Epithelial cell of esophagus (primary cell): ENCODE measurements at regions not wholly inside any gene's neighbourhood (a gene's known extent, or its start where the extent isn't known, plus 50 kb on each side); places are given as distances from the start of the nearest gene placed in this dataset.
"Not testable (repeated sequence)": the region's sequence is repeated elsewhere in the genome, so short reads cannot be mapped to it uniquely, and the experiment has no call there.

Source experiments
- DNase-seq: peaks from one replicate; pipeline ENCODE4 v3.0.0; 2010; ENCODE audit warnings: low read depth
- H3K4me3 ChIP-seq: 2 replicates; pipeline ENCODE4 v1.5.1; 2011; ENCODE audit warnings: mild to moderate bottlenecking, low read length, control low read depth
- TF ChIP-seq, protein P1 (sequence below): IDR thresholded peaks from 2 replicates; pipeline ENCODE4 v1.5.1; 2011; ENCODE audit warnings: low read depth, mild to moderate bottlenecking, low read length, control low read depth, inconsistent platforms; ENCODE audit not compliant: insufficient read depth; ENCODE audit errors: missing control alignments

DNA sequence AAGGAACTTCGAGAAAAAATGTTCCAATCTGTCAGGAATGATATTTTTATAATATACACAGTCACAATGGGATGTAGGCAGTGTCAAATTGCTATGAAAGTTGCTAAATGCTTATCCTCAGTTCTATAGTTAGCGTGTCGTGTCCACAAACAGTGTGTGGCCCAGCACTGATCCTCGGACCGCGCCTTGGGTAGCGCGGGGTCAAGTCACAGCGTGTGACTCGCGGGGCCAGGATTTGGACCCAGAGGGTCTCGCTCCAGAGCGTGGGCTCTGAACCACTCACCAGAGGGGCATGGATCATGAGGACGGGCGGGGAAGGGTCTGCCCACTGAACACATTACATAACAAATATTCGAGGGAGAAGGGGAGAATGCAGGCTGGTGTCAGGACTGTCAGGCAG, 171.8 kb downstream of the C9orf50 start:
- TF ChIP-seq, protein P1, sequence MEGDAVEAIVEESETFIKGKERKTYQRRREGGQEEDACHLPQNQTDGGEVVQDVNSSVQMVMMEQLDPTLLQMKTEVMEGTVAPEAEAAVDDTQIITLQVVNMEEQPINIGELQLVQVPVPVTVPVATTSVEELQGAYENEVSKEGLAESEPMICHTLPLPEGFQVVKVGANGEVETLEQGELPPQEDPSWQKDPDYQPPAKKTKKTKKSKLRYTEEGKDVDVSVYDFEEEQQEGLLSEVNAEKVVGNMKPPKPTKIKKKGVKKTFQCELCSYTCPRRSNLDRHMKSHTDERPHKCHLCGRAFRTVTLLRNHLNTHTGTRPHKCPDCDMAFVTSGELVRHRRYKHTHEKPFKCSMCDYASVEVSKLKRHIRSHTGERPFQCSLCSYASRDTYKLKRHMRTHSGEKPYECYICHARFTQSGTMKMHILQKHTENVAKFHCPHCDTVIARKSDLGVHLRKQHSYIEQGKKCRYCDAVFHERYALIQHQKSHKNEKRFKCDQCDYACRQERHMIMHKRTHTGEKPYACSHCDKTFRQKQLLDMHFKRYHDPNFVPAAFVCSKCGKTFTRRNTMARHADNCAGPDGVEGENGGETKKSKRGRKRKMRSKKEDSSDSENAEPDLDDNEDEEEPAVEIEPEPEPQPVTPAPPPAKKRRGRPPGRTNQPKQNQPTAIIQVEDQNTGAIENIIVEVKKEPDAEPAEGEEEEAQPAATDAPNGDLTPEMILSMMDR = no peak
- no peak overlapping the region for H3K4me3 ChIP-seq
- no peak for DNase-seq

DNA sequence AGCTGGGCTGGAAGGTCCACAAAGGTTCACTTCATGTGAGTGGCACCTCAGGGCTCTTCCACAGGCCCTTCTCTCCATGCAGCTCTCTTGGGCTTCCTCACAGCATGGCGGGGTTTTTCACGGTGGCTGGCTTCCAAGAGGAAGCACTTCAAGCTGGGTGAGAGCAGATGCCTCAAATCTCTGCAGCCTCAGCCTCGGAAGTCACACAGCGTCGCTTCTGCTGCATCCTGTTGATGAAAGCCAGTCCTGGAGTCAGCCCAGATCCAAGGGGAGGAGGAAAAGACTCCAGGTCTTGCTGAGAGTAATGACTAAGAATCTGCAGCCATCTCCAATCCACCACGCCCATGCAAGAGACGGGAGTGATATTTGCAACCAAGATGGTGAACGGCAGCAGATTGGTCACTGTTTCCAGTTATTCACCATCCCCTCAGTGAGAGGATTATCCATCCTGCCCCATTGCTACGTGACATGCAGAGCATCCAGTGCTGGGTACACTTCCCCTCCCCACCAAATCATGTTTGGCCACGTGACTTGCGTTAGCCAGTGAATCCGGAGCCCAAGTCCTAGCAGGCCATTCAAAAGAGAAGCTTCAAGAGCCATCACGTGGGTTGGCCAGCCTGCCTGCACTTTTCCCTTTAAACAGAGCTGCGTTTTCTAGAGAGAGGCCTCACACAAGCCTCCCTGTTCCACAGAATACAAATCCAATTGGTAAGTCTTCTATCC, 173.9 kb downstream of the C9orf50 start:
- no peak for DNase-seq
- H3K4me3 ChIP-seq = no peak overlapping the region
- TF ChIP-seq, protein P1 = no peak

DNA sequence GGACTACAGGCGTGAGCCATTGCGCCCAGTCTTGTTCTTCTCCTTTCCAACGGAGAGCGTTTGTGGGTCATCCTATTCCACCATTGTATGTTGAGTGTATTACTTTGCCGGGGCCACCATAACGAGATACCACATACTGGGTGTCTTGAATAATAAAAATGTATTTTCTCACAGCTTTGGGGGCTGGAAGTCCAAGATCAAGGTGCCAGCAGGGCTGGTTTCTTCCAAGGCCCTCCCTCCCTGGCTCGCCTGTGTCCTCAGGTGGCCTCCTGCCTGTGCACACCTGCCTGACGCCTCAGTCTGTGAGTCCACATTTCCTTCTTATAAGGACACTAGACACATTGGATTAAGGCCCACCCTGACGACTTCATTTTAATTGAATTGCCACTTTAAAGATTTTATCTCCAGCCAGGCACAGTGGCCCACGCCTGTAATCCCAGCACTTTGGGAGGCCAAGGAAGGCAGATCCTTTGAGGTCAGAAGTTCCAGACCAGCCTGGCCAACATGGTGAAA, 175.1 kb downstream of the C9orf50 start:
- TF ChIP-seq, protein P1 = no peak
- no peak overlapping the region for H3K4me3 ChIP-seq
- no peak for DNase-seq

DNA sequence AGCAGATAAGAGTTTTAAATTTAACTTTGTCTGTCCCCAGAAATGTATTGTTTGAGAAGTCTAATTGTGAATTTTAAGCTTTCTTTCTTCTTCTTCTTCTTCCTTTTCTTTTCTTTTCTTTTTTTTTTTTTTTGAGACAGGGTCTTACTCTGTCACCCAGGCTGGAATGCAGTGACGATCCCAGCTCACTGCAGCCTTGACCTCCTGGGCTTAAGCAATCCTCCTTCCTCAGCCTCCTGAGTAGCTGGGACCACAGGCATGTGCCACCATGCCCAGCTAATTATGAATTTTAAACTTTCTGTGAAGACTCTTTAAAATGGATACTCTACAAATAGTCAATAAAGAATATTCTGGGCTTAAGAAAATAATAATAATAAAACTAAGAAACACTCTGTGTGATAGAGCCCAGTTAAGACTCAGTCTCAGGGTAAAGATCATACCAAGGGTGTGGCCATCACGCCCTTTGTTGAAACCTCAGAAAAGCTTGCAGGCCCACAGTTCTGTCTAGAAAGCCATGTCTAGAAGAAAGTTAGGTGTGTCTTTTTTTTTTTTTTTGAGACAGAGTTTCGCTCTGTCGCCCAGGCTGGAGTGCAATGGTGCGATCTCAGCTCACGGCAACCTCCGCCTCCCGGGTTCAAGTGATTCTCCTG, 177.3 kb downstream of the C9orf50 start:
- DNase-seq, H3K4me3 ChIP-seq: not testable (repeated sequence)

DNA sequence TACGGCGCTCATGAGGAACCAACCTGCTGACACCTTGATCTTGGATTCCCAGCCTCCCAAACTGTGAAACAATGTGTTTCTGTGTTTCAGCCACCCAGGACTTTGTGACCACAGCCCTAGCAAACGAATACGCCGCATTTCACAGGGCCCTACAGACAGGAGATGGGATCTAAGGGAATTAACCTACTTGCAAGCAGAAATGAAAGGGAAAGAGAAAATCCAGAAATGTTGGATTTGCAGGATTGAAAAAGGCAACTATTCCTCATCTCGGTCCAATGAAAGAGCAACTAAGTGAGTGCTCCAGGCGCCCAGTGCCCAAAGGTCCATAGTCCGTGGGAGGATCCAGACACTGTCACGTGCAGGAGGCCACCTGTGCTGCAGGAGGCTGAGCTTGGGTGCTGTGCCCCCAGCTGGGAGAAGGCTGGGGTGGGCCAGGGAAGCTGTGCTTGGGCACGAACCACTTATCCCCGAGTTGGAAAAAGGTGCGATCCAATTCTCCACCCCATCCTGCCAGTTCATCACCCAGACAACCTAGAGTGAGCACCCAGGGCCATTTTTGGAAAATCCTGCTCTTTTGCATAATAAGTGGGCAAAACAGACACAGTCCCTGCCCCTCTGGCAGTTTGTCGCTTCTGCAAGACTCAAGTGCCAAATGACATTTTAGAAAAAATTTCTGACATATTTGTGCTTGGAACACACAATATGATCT, 177.9 kb downstream of the C9orf50 start:
- TF ChIP-seq, protein P1 = no peak
- H3K4me3 ChIP-seq = no peak overlapping the region
- no peak for DNase-seq

DNA sequence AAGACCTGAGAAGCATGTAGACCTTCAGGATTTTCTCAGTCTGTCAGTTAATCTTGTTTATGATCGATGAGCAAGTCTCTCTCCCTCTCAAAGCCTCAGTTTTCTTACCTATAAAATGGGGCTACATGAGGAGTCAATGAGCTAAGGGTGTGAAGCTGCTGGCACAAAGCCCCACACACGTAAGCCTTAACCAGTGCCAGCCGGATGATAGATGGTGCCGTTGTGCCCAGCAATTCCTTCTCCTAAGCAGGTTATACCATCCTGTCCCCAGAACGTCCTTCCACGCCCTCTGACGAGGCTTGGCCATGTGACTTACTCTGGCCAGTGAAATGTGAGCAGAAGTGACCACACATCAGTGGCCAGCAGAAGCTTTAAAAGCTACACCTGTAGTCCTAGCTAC, 179.0 kb downstream of the C9orf50 start:
- no peak for DNase-seq
- no peak overlapping the region for H3K4me3 ChIP-seq
- TF ChIP-seq, protein P1 = no peak

DNA sequence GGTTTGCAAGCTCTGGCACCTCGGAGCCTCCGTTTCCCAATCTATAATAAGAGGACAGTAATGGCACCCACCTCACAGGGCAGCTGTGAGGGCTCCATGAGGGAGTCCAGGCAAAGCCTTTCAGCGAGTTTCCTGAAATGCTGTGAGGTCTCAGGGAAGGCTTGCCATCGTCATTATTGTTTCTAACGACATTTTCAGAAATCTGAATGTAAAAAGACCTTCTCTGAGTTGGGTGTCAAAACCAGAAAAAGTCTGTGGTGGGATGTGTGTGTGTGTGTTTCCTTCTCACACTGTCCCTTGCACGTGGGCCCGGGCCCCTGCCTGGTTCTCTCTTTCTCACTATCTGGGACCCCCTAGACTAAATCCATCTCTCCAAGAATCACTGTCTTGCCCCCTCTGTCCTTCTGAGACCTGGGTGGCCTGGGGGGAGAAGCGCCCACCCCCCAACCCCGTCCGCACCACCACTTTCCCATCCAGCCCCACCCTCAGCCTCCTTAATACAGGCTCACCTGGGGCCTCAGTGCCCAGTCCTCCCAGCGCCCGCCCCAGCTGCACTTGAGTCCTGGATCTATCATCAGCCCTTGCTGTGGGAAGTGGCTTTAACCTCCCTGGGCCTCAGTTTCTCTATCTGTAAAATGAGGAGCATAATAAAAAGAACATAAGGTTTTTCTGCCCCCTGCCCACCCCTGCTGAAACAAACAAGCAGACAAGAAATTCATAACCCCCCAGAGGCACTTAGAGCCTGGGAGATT, 180.3 kb downstream of the C9orf50 start:
- no peak overlapping the region for H3K4me3 ChIP-seq
- DNase-seq = no peak
- TF ChIP-seq, protein P1 = no peak
